ENCODE measurements at regions not wholly inside any gene's neighbourhood (a gene's known extent, or its start where the extent isn't known, plus 50 kb on each side); places are given as distances from the start of the nearest gene placed in this dataset.

DNA sequence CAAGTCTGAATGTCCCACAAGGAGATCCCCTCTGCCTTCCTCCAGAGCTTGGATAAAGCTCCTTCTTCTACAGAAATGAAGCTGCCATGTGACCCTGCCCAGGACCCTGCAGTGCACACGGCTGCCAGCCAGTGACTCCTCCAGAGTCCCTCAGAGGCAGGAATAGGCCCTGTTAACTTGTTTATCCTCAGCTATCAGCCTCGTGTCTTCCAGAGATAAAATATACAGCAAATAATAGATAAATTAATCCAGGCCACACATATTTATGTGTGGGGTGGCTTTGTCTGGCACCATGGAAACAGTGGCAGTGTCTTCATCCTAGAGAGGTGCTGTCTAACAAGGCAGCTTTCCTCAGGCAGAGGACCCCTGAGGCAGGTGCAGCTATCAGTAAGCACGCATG is 66.7 kb downstream of the TMEM18 start:
- TF ChIP-seq, protein P1, sequence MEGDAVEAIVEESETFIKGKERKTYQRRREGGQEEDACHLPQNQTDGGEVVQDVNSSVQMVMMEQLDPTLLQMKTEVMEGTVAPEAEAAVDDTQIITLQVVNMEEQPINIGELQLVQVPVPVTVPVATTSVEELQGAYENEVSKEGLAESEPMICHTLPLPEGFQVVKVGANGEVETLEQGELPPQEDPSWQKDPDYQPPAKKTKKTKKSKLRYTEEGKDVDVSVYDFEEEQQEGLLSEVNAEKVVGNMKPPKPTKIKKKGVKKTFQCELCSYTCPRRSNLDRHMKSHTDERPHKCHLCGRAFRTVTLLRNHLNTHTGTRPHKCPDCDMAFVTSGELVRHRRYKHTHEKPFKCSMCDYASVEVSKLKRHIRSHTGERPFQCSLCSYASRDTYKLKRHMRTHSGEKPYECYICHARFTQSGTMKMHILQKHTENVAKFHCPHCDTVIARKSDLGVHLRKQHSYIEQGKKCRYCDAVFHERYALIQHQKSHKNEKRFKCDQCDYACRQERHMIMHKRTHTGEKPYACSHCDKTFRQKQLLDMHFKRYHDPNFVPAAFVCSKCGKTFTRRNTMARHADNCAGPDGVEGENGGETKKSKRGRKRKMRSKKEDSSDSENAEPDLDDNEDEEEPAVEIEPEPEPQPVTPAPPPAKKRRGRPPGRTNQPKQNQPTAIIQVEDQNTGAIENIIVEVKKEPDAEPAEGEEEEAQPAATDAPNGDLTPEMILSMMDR (IDR thresholded peaks at IDR 0.05), result no peak
- TF ChIP-seq POLR2A (IDR thresholded peaks at IDR 0.05), result no peak
